GM12872 (cell line): ENCODE measurements at regions not wholly inside any gene's neighbourhood (a gene's known extent, or its start where the extent isn't known, plus 50 kb on each side); places are given as distances from the start of the nearest gene placed in this dataset.

Source experiments
- TF ChIP-seq, protein P1 (sequence below): IDR thresholded peaks from 3 replicates; pipeline ENCODE4 v1.5.1; 2011; ENCODE audit warnings: low read depth, mild to moderate bottlenecking, low read length, moderate library complexity; ENCODE audit not compliant: insufficient read depth

DNA sequence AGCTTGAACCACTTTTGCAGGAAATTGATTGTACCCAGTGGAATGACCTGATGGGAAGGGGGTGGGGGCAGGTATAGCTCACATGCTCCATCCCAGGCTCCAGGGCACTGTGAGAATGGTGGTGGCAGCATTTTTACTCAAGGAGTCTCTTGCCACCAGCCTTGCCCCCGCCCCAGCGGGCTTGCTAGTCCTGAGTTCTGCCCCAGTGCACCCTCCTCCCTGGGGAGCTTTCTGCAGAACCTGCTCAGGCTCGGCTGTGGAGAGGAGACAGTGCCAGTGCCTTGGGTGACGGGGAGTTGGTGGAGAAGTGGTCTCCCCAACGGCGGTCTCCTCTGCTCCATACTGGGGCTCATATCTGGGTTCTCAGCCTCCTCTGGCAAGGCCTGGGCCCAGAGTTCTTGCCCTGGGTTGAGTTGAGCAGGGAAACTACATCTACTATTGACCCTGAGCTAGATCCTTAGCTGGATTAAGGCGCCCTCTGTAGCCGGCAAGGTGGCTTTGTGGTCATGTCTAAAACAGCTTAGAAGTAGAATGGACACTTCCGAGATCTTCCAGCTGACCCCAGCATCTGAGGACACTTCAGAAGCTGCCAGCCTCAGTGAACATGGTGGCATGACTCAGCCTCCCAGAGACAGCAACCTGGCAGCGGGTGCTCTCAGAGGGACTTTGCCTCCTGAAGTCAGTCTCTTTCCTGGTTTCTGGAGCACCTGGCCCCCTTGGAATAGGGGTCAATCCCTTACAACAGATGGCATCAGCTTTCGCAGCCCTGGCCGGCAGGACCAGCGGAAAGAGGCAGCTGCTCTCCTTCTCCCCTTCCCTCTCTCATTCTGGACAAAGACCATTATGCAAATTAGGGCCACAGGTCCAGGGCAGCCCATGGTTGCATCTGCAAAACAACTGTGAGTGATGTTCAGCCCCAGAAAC, 363.4 kb upstream of the MKI67 start:
- TF ChIP-seq, protein P1, sequence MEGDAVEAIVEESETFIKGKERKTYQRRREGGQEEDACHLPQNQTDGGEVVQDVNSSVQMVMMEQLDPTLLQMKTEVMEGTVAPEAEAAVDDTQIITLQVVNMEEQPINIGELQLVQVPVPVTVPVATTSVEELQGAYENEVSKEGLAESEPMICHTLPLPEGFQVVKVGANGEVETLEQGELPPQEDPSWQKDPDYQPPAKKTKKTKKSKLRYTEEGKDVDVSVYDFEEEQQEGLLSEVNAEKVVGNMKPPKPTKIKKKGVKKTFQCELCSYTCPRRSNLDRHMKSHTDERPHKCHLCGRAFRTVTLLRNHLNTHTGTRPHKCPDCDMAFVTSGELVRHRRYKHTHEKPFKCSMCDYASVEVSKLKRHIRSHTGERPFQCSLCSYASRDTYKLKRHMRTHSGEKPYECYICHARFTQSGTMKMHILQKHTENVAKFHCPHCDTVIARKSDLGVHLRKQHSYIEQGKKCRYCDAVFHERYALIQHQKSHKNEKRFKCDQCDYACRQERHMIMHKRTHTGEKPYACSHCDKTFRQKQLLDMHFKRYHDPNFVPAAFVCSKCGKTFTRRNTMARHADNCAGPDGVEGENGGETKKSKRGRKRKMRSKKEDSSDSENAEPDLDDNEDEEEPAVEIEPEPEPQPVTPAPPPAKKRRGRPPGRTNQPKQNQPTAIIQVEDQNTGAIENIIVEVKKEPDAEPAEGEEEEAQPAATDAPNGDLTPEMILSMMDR: no peak

DNA sequence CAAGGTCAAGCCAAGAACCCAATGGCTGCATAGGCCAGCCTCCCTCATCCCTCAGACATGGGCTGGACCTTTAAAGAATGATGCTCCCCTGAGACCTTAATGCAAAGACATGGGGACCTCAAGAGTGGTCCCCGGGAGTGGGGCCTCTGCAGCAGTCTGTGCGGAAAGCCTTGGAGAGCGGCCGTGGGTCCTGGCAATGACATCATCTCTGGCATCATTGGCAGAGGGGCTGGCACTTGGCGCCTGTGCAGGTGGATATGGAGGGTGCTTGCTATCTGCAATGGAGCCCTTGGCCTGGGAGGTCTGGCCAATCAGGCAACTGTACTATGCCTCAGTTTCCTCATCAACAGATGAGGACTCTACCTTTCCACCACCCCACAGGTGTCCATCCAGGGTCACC, 365.5 kb upstream of the MKI67 start:
- TF ChIP-seq, protein P1: no peak

DNA sequence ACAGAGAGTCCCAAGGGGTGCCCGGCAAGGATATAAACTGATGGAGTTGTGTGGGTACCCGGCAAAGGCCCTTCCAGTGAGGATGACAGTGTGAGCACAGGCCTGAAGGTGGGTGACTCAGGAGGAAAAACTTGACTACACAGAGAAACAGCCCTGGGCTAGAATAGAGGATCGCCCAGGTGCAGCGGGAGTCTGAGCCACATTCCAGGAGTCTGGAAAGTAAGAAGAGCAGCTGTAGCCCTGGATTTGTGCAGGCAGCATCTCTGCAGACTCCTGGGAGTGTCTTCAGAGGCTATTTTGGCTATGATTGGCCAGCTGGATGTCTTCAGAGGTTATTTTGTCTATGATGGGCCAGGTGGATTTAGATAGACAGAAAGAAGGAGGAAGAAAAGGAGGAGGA, 367.6 kb upstream of the MKI67 start:
- TF ChIP-seq, protein P1: no peak

DNA sequence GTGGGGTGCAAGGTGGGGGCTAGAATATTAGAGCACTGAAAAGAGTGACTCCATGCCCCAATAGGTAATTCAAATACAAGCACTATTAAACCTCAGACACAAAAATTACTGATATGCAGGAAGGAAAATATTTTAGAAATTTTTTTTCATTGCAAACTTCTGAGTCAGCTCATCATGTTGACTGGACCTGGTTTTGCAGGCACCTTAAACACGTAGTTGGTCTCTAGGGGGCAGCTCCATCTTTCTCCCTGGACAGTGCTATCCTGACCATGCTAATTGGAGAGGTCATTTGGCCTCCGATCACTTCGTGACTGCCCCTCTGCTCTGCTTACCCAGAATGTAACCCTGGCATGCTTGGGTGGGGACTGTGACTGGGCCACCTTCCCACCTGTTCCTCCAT, 368.4 kb upstream of the MKI67 start:
- TF ChIP-seq, protein P1: no peak

DNA sequence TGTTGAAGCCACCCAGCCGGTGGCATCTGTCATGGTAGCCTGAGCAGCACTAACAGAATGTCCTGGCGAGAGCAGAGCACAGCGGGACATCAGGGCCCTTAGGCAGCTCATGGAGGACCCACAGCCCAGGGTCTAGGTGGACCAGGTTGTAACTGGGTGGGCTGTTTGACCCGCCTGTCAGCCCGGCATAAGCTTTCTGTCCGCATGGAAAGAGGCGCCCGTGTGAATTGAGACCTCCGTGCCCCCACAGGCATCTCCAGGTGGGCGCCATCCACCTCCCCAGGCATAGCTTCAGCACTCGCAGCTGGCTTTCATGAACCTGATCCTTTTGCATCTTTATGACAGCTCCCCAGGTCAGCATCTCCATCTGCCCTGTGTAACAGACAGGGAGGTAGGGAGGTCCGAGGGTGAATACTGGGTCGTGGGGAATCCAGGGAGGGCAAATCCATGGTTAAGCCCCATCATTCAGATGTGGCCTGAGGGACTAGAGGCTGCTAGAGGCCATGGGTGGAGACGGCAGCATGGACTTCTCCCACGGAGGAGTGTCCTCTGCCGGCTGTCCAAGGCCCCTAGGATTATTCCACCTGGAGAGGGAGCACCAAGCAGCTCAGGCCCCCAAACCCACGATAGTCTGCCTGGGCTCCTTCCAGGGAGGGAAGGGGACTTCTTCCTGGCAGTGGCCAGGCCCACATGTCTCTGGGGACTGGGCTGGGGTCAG, 371.6 kb upstream of the MKI67 start:
- TF ChIP-seq, protein P1: no peak

DNA sequence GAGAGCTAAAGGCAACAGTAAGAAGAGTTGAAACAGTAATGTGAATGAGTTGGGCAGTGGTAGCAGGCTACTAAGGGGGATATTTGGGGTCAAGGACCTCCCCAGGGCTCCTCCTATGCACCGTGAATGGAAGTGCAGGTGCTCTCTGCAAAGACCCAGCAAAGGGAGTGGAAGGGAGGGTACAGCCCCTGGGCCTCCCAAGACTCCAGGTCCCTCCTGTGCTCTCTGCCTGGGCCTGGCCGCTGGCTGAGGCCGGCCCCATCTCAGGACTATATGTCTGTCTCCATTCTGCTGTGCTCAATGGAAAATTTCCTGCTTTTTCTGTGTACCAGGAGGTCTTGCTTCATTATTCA, 372.1 kb upstream of the MKI67 start:
- TF ChIP-seq, protein P1: no peak

DNA sequence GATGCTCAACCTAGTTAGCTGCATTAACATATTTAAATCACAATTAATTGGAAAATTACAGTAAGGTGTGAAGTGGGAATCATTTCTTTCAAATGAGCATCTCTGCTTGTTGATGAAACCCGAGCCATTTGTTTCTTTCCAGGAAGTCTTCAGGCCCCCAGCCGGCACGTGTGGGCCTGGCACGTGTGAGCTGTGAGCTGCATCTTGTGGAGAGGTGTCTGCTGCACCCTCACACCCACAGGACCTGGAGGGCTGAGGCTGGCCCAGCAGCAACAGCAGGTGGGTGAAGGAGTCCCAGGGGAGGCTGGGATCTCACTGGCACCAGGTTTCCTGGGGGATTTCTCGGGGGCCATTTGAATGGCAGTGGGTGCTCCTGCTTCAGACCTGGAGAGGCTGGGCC, 372.5 kb upstream of the MKI67 start:
- TF ChIP-seq, protein P1: no peak
